ENCODE measurements at regions not wholly inside any gene's neighbourhood (a gene's known extent, or its start where the extent isn't known, plus 50 kb on each side); places are given as distances from the start of the nearest gene placed in this dataset.

DNA sequence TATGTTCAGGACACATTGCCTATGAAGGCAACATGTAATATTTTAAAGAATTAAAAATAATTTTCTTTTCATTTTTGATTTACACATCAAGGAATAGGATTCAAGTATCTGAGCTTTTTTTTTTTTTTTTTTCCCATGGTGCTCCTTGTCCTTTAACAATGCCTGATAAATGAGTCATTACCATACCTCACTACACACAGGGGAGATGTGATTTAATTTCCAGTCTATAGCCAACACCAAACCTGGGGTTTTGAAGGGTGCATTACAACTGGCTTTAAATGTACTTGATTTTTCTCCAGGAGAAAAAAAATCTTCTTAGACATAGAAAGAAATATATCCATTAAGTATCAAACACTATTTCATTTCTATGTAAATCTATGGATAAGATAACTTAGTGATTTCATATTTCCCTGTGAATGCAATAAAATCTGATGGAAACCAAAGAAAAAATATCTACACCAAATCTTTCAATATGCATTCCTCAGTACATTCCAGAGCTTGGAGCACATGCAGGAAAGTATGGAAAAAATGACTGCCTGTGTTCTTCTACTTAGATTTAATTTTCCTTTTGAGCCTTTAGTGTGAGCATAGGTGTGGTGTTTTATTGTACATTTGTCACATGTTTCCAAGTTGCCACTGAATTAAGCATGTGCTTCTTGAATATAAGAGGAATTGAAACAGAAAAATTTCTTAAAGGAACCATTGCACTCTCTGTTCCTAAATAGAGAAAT, 204.8 kb upstream of the MEOX2 start:
- TF ChIP-seq, protein P1, sequence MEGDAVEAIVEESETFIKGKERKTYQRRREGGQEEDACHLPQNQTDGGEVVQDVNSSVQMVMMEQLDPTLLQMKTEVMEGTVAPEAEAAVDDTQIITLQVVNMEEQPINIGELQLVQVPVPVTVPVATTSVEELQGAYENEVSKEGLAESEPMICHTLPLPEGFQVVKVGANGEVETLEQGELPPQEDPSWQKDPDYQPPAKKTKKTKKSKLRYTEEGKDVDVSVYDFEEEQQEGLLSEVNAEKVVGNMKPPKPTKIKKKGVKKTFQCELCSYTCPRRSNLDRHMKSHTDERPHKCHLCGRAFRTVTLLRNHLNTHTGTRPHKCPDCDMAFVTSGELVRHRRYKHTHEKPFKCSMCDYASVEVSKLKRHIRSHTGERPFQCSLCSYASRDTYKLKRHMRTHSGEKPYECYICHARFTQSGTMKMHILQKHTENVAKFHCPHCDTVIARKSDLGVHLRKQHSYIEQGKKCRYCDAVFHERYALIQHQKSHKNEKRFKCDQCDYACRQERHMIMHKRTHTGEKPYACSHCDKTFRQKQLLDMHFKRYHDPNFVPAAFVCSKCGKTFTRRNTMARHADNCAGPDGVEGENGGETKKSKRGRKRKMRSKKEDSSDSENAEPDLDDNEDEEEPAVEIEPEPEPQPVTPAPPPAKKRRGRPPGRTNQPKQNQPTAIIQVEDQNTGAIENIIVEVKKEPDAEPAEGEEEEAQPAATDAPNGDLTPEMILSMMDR (IDR thresholded peaks at IDR 0.05; ENCODE audit: low read depth, low read length, poor library complexity, severe bottlenecking), result no peak
- TF ChIP-seq EZH2phosphoT487 (IDR thresholded peaks at IDR 0.05; ENCODE audit: borderline replicate concordance, low read length), result no peak

All from DOHH2 (cell line).